EH (cell line): ENCODE measurements at regions not wholly inside any gene's neighbourhood (a gene's known extent, or its start where the extent isn't known, plus 50 kb on each side); places are given as distances from the start of the nearest gene placed in this dataset.
"Not testable (repeated sequence)": the region's sequence is repeated elsewhere in the genome, so short reads cannot be mapped to it uniquely, and the experiment has no call there.

ENCODE experiments used
- DNase-seq: peaks from one replicate; pipeline ENCODE4 v3.0.0-alpha.2; 2015; ENCODE audit warnings: low read depth

- DNase-seq, result no peak
These were observed 1630.4 kb upstream of the B3GALT2 start for GRCh38 chr1:194816859-194817258.

GRCh38 chr1:194813096-194813495, 1626.7 kb upstream of the B3GALT2 start:
- no peak for DNase-seq

GRCh38 chr1:194809665-194810064, 1623.3 kb upstream of the B3GALT2 start:
- DNase-seq, result no peak

GRCh38 chr1:194809215-194809614, 1622.8 kb upstream of the B3GALT2 start:
- no peak for DNase-seq

- no peak for DNase-seq
These were observed 1621.3 kb upstream of the B3GALT2 start for GRCh38 chr1:194807530-194808220.

GRCh38 chr1:194802572-194802971, 1616.2 kb upstream of the B3GALT2 start:
- no peak for DNase-seq

GRCh38 chr1:194795917-194796593, 1609.6 kb upstream of the B3GALT2 start:
- DNase-seq, result no peak

- DNase-seq, result no peak
These were observed 1600.6 kb upstream of the B3GALT2 start for GRCh38 chr1:194787001-194787400.

GRCh38 chr1:194786027-194786426, 1599.6 kb upstream of the B3GALT2 start:
- no peak for DNase-seq

- DNase-seq, result no peak
These were observed 1590.2 kb upstream of the B3GALT2 start for GRCh38 chr1:194776657-194777056.

- DNase-seq, result no peak
These were observed 1588.1 kb upstream of the B3GALT2 start for GRCh38 chr1:194774535-194774934.

GRCh38 chr1:194755241-194755994, 1569.0 kb upstream of the B3GALT2 start:
- DNase-seq, result peak; percentile 17

- not testable (repeated sequence) for DNase-seq
These were observed 1552.4 kb upstream of the B3GALT2 start for GRCh38 chr1:194738843-194739242.

- no peak for DNase-seq
These were observed 1548.6 kb upstream of the B3GALT2 start for GRCh38 chr1:194734970-194735369.

- no peak for DNase-seq
These were observed 1544.6 kb upstream of the B3GALT2 start for GRCh38 chr1:194731025-194731424.

- no peak for DNase-seq
These were observed 1543.9 kb upstream of the B3GALT2 start for GRCh38 chr1:194730304-194730703.

- peak; percentile 23 for DNase-seq
These were observed 1536.7 kb upstream of the B3GALT2 start for GRCh38 chr1:194723067-194723466.

GRCh38 chr1:194717941-194718340, 1531.5 kb upstream of the B3GALT2 start:
- peak; percentile 69 for DNase-seq

- peak; percentile 43 for DNase-seq
These were observed 1530.9 kb upstream of the B3GALT2 start for GRCh38 chr1:194717334-194717733.

- DNase-seq, result no peak
These were observed 1524.3 kb upstream of the B3GALT2 start for GRCh38 chr1:194710671-194711070.

- no peak for DNase-seq
These were observed 1523.0 kb upstream of the B3GALT2 start for GRCh38 chr1:194709439-194709838.

GRCh38 chr1:194707074-194707473, 1520.7 kb upstream of the B3GALT2 start:
- no peak for DNase-seq
